ENCODE measurements at regions not wholly inside any gene's neighbourhood (a gene's known extent, or its start where the extent isn't known, plus 50 kb on each side); places are given as distances from the start of the nearest gene placed in this dataset.

- TF ChIP-seq CTCF (IDR thresholded peaks at IDR 0.05; ENCODE audit: insufficient read depth, low read depth, low read length): no peak
- TF ChIP-seq EZH2 (IDR thresholded peaks at IDR 0.05; ENCODE audit: insufficient read depth, low read length): no peak
Observed at GRCh38 chr18:38174594-38174993, 609.0 kb upstream of the CELF4 start.
